Prostate gland (tissue), 2 donors: ENCODE measurements at regions not wholly inside any gene's neighbourhood (a gene's known extent, or its start where the extent isn't known, plus 50 kb on each side); places are given as distances from the start of the nearest gene placed in this dataset.

Experiments
- POLR2A ChIP-seq: fragments of 450-650 bp; IDR thresholded peaks from one replicate; pipeline ENCODE4 v1.6.1; 2016; ENCODE audit warnings: antibody characterized with exemption, mild to moderate bottlenecking
- POLR2AphosphoS5 ChIP-seq: sonication (generic); formaldehyde crosslinking; IDR thresholded peaks from one replicate; pipeline ENCODE4 v1.6.1; 2017; ENCODE audit warnings: antibody characterized with exemption
- TF ChIP-seq, protein P1 (sequence below), 4 experiments: fragments of 200-600 bp in 2 of 4; fragments of 450-650 bp in 2 of 4; sonication (generic) in 2 of 4; IDR thresholded peaks; 1 replicate in 3 of 4; 2 replicates in 1 of 4; pipeline ENCODE4 v1.5.1; 2016 to 2019; ENCODE audit warnings: antibody characterized with exemption in 4 of 4, mild to moderate bottlenecking in 2 of 4, moderate library complexity in 2 of 4

DNA sequence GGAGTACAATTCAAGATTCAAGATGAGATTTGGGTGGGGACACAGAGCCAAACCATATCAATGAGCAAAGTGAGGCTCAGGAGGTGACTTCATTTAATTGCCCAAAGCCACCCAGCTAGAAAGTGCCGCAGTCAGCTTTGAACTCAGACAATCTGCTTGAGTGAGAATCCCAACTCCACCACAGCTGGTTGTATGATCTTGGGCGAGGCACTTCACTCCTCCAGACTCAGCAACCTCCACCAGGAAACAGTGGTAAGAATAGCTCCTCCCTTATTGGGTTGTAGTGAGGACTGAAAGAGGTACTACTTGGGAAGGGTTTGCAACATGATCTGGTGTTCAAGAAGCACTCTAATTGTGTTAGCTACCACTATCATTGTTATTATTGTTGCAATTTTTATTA is 129.2 kb upstream of the RFLNA start:
- TF ChIP-seq, protein P1, sequence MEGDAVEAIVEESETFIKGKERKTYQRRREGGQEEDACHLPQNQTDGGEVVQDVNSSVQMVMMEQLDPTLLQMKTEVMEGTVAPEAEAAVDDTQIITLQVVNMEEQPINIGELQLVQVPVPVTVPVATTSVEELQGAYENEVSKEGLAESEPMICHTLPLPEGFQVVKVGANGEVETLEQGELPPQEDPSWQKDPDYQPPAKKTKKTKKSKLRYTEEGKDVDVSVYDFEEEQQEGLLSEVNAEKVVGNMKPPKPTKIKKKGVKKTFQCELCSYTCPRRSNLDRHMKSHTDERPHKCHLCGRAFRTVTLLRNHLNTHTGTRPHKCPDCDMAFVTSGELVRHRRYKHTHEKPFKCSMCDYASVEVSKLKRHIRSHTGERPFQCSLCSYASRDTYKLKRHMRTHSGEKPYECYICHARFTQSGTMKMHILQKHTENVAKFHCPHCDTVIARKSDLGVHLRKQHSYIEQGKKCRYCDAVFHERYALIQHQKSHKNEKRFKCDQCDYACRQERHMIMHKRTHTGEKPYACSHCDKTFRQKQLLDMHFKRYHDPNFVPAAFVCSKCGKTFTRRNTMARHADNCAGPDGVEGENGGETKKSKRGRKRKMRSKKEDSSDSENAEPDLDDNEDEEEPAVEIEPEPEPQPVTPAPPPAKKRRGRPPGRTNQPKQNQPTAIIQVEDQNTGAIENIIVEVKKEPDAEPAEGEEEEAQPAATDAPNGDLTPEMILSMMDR (IDR thresholded peaks at IDR 0.05): no peak
- TF ChIP-seq POLR2AphosphoS5 (no peak), POLR2A (no peak)
